ENCODE measurements at regions not wholly inside any gene's neighbourhood (a gene's known extent, or its start where the extent isn't known, plus 50 kb on each side); places are given as distances from the start of the nearest gene placed in this dataset.

DNA sequence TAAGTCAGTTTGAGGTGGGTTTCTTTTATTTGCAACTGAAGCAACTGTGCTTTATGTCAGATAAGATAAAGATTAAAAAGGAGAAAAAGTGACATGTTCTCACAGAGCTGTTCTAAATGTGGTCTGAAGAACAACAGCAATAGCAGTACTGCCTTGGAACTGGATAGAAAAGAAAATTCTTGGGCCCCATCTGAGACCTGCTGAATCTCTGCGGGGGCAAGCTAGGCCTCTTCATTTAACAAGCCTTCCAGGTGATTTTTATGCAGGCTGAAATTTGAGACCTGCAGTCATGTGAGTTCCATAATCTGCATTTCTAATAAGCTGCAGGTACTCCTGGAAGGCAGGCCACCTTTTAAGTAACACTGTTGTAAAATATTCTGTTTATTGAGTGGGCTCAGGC lies 91.4 kb upstream of the CTSC start:
- H3K36me3 ChIP-seq, result no peaks in the 10 kb centered on the region
- DNase-seq (no peak), ATAC-seq (no peak)
- no peaks in the 10 kb centered on the region for H3K9me3 ChIP-seq
- H3K4me3 ChIP-seq, result no peak overlapping the region
- WGBS, 2 donors, result 83 to 92% methylated on average over 1 of the region's 1 CpG
- no peaks in the 10 kb centered on the region for H3K27me3 ChIP-seq
- H3K4me1 ChIP-seq, result peaks cover 0 to 6% (median 0%) of the 10 kb centered on the region in 9 donors
- TF ChIP-seq, protein P1, sequence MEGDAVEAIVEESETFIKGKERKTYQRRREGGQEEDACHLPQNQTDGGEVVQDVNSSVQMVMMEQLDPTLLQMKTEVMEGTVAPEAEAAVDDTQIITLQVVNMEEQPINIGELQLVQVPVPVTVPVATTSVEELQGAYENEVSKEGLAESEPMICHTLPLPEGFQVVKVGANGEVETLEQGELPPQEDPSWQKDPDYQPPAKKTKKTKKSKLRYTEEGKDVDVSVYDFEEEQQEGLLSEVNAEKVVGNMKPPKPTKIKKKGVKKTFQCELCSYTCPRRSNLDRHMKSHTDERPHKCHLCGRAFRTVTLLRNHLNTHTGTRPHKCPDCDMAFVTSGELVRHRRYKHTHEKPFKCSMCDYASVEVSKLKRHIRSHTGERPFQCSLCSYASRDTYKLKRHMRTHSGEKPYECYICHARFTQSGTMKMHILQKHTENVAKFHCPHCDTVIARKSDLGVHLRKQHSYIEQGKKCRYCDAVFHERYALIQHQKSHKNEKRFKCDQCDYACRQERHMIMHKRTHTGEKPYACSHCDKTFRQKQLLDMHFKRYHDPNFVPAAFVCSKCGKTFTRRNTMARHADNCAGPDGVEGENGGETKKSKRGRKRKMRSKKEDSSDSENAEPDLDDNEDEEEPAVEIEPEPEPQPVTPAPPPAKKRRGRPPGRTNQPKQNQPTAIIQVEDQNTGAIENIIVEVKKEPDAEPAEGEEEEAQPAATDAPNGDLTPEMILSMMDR (IDR thresholded peaks at IDR 0.05), result no peak
- H3K27ac ChIP-seq, result no peak overlapping the region
- intact Hi-C loops (cut with DNase I), result no loop called here

DNA sequence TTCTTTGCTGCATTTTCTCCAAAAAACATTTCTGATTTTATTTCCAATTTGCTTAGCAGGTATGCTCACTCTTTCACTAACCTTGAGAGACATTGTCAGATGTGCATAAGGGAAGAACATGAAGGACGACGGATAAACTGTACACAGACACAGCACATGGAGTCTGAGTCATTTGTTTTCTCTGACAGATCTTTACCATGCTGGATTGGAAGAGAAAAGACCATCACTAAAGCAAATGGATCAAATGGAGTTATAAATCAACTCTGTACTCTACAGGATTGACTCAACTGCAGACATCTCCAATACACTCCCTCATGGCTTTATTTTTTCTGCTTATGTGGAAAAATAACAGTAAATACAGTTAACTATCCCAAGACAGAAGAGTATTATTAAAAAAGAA lies 90.2 kb upstream of the CTSC start:
- intact Hi-C loops (cut with DNase I), result no loop called here
- H3K4me1 ChIP-seq, result peaks cover 0 to 6% (median 0%) of the 10 kb centered on the region in 9 donors
- H3K36me3 ChIP-seq, result no peaks in the 10 kb centered on the region
- 87 to 90% methylated on average over 2 of the region's 2 CpGs for WGBS, 2 donors
- TF ChIP-seq, protein P1 (IDR thresholded peaks at IDR 0.05), result no peak
- DNase-seq (no peak), ATAC-seq (no peak)
- no peak overlapping the region for H3K4me3 ChIP-seq
- no peaks in the 10 kb centered on the region for H3K9me3 ChIP-seq
- H3K27ac ChIP-seq, result no peak overlapping the region
- no peaks in the 10 kb centered on the region for H3K27me3 ChIP-seq

DNA sequence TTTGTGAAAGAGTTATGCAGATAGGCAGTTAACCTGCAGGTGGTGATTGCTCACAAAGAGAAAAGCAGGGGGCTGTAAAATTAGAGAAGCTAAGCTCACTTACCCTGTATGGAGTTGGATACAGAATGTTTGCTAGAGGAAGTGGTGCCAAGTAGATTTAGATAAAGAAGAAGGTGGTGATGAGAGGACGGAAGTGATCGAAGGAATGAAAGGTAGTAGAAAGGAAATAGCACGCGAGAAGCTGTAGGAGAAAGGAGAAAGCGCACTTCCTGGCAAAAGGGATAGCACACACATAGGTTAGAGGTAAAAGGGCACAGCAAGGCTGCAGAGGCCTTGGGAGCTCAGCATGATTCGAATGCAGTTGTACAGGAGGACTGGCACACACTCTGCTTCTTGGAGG lies 87.3 kb upstream of the CTSC start:
- Histone ChIP-seq H3K4me1 (peaks cover 0 to 34% (median 8%) of the 10 kb centered on the region in 9 donors), H3K27me3 (no peaks in the 10 kb centered on the region), H3K27ac (no peak overlapping the region), H3K36me3 (no peaks in the 10 kb centered on the region), H3K4me3 (no peak overlapping the region), H3K9me3 (no peaks in the 10 kb centered on the region)
- DNase-seq (no peak), ATAC-seq (no peak)
- WGBS, 2 donors, result 74 to 79% methylated on average over 6 of the region's 6 CpGs
- TF ChIP-seq, protein P1 (IDR thresholded peaks at IDR 0.05), result no peak
- intact Hi-C loops (cut with DNase I), result loop anchor here in 2 of 10 donors (5.0 kb wide), 1 partner anchor 88 kb away; the partner anchor contains the start of gene CTSC (in 2 of the 2)

DNA sequence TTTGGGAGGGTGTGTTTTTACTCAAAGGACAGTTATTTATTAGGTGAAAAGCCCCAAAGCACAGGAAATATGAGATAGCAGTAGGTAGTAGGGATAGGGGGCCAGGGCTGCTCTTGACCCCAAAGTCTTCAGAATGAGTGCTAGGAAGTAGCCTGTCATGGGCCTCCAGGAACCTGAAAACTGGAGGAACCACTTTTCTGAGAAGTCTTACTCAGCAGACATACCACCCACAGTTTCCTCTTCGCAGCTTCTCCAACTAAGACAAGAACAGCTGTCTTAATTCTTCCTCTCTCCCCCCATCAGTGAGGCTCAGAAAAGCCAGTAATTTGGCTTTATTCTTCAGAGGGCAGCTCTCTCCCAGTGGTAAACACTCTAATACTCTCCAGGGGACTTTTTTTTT lies 84.0 kb upstream of the CTSC start:
- H3K27ac ChIP-seq, result peak overlapping the region; percentile 29 to 86 (median 68)

More for the DNA sequence above, 84.0 kb upstream of the CTSC start:
- Histone ChIP-seq H3K4me1 (peaks cover 0 to 41% (median 10%) of the 10 kb centered on the region in 9 donors), H3K27me3 (no peaks in the 10 kb centered on the region), H3K9me3 (peaks cover 0 to 5% (median 0%) of the 10 kb centered on the region in 11 donors), H3K36me3 (no peaks in the 10 kb centered on the region), H3K4me3 (no peak overlapping the region)
- TF ChIP-seq, protein P1 (IDR thresholded peaks at IDR 0.05), result no peak
- ATAC-seq (peak; percentile 40 to 80 (median 62)), DNase-seq (peak in 1 of 2 donors; percentile 29)
- WGBS, 2 donors, result 39 to 44% methylated on average over 1 of the region's 1 CpG
- intact Hi-C loops (cut with DNase I), result loop anchor here in 3 of 10 donors (2.0 to 5.0 kb wide), 2 partner anchors 84 to 85 kb away; partner anchors contain the start of gene CTSC (in 3 of the 3)
